ENCODE measurements at regions not wholly inside any gene's neighbourhood (a gene's known extent, or its start where the extent isn't known, plus 50 kb on each side); places are given as distances from the start of the nearest gene placed in this dataset.

GRCh38 chr11:10978198-10978597 is 120.3 kb upstream of the ZBED5 start:
- no peak for TF ChIP-seq CTCF (IDR thresholded peaks at IDR 0.05; ENCODE audit: extremely low read depth in 1 of 2, insufficient read depth in 1 of 2, low read depth in 1 of 2, low read length in 2 of 2)
- no peak for TF ChIP-seq POLR2A (IDR thresholded peaks at IDR 0.05; ENCODE audit: low read depth, low read length)
- no peak for TF ChIP-seq MAX (IDR thresholded peaks at IDR 0.05; ENCODE audit: insufficient read depth, insufficient read length)
- no peak for TF ChIP-seq MYC (IDR thresholded peaks at IDR 0.05; ENCODE audit: low read depth, low read length)
- TF ChIP-seq GATA2 (IDR thresholded peaks at IDR 0.05; ENCODE audit: insufficient read depth, insufficient read length, low read depth, low read length): no peak
- no peak for TF ChIP-seq POLR2AphosphoS5 (IDR thresholded peaks at IDR 0.05; ENCODE audit: insufficient read depth, low read depth, low read length)
- TF ChIP-seq EZH2 (IDR thresholded peaks at IDR 0.05; ENCODE audit: borderline replicate concordance, low read depth, low read length, severe bottlenecking): no peak
- TF ChIP-seq FOS (IDR thresholded peaks at IDR 0.05; ENCODE audit: borderline replicate concordance, insufficient read depth, low read length): no peak
